NCI-H2107 treated with DMSO at 0.1 percent for 48 hours (cell line): ENCODE measurements at regions not wholly inside any gene's neighbourhood (a gene's known extent, or its start where the extent isn't known, plus 50 kb on each side); places are given as distances from the start of the nearest gene placed in this dataset.
"Not testable (repeated sequence)": the region's sequence is repeated elsewhere in the genome, so short reads cannot be mapped to it uniquely, and the experiment has no call there.

Source experiments
- DNase-seq: peaks from one replicate; lab custom pipeline; 2025; ENCODE audit not compliant: unreplicated experiment; lab: John Stamatoyannopoulos, UW

GRCh38 chr4:60812811-60813210 lies 387.3 kb upstream of the ADGRL3 start:
- no peak for DNase-seq

- DNase-seq: no peak
These were observed 385.6 kb upstream of the ADGRL3 start for GRCh38 chr4:60814549-60814948.

- DNase-seq: no peak
These were observed 382.5 kb upstream of the ADGRL3 start for GRCh38 chr4:60817609-60818008.

- no peak for DNase-seq
These were observed 377.1 kb upstream of the ADGRL3 start for GRCh38 chr4:60822986-60823385.

GRCh38 chr4:60840020-60840419 lies 360.1 kb upstream of the ADGRL3 start:
- DNase-seq: no peak

GRCh38 chr4:60846678-60847077 lies 353.4 kb upstream of the ADGRL3 start:
- DNase-seq: no peak

GRCh38 chr4:60847614-60848013 lies 352.5 kb upstream of the ADGRL3 start:
- no peak for DNase-seq

GRCh38 chr4:60857130-60857753 lies 342.9 kb upstream of the ADGRL3 start:
- no peak for DNase-seq

- no peak for DNase-seq
These were observed 336.7 kb upstream of the ADGRL3 start for GRCh38 chr4:60863442-60863841.

- DNase-seq: no peak
These were observed 334.9 kb upstream of the ADGRL3 start for GRCh38 chr4:60865273-60865672.

GRCh38 chr4:60868232-60868960 lies 331.7 kb upstream of the ADGRL3 start:
- no peak for DNase-seq

GRCh38 chr4:60879135-60879701 lies 320.9 kb upstream of the ADGRL3 start:
- DNase-seq: no peak

GRCh38 chr4:60884587-60884986 lies 315.5 kb upstream of the ADGRL3 start:
- no peak for DNase-seq

- no peak for DNase-seq
These were observed 315.1 kb upstream of the ADGRL3 start for GRCh38 chr4:60885011-60885410.

- DNase-seq: no peak
These were observed 309.4 kb upstream of the ADGRL3 start for GRCh38 chr4:60890743-60891142.

- DNase-seq: no peak
These were observed 308.2 kb upstream of the ADGRL3 start for GRCh38 chr4:60891947-60892346.

GRCh38 chr4:60897415-60897814 lies 302.7 kb upstream of the ADGRL3 start:
- no peak for DNase-seq

GRCh38 chr4:60905162-60905561 lies 295.0 kb upstream of the ADGRL3 start:
- DNase-seq: no peak

GRCh38 chr4:60911127-60911526 lies 289.0 kb upstream of the ADGRL3 start:
- no peak for DNase-seq

GRCh38 chr4:60913002-60913401 lies 287.1 kb upstream of the ADGRL3 start:
- DNase-seq: no peak

- DNase-seq: no peak
These were observed 286.5 kb upstream of the ADGRL3 start for GRCh38 chr4:60913671-60914070.

- DNase-seq: not testable (repeated sequence)
These were observed 278.4 kb upstream of the ADGRL3 start for GRCh38 chr4:60921735-60922134.
